Lower lobe of right lung (tissue), 2 donors: ENCODE measurements at regions not wholly inside any gene's neighbourhood (a gene's known extent, or its start where the extent isn't known, plus 50 kb on each side); places are given as distances from the start of the nearest gene placed in this dataset.

Experiments
- ATAC-seq, 2 donors: fragments of 200-7000 bp; cut with Tn5 transposase; one replicate each; pipeline ENCODE4 v1.9.1; 2020 to 2022; ENCODE audit warnings: mild to moderate bottlenecking in 2 of 2, moderate library complexity in 2 of 2
- DNase-seq: peaks from one replicate; pipeline ENCODE4 v3.0.0-alpha.2; 2020
- H3K27ac ChIP-seq: fragments of 200-600 bp; one replicate; pipeline ENCODE4 v1.8.0; 2022
- H3K27me3 ChIP-seq: fragments of 200-600 bp; one replicate; pipeline ENCODE4 v1.8.0; 2022; ENCODE audit warnings: low read depth
- H3K36me3 ChIP-seq: fragments of 200-600 bp; one replicate; pipeline ENCODE4 v1.8.0; 2022; ENCODE audit warnings: mild to moderate bottlenecking
- H3K4me1 ChIP-seq: fragments of 200-600 bp; one replicate; pipeline ENCODE4 v1.8.0; 2022
- H3K4me3 ChIP-seq: fragments of 200-600 bp; one replicate; pipeline ENCODE4 v1.8.0; 2022; ENCODE audit warnings: mild to moderate bottlenecking
- H3K9me3 ChIP-seq: fragments of 200-600 bp; one replicate; pipeline ENCODE4 v1.8.0; 2022
- intact Hi-C: fragments of 100-400 bp; cut with DNase I; formaldehyde crosslinking; loops from one replicate; pipeline ENCODE4 v1.11.0; 2022
- TF ChIP-seq, protein P1 (sequence below): fragments of 200-600 bp; IDR thresholded peaks from one replicate; pipeline ENCODE4 v1.8.0; 2022; ENCODE audit warnings: antibody characterized with exemption, mild to moderate bottlenecking
- donor health status: DM: no; HTN: yes; CAD: no; lungs with severe emphysema.

DNA sequence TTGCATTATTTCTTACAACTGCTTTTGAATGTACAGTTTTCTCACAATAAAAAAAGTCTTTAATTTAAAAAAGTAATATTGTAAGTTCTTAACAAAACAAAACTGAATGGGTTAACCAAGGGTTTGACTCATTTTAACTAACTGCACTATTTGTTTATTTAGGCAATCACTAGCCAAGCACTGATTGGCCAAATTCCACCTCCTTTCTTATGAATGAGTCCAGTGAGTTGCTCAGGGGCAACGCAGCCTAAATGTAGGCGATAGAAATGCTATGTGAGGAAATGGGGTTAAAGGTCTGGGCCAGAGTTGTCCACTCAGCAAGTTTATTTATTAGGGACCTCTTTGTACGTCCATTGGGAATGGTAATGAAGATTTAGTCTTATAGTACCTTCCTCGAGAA is 89.6 kb upstream of the MAF start:
- Histone ChIP-seq H3K4me3 (no peak overlapping the region), H3K4me1 (no peaks in the 10 kb centered on the region), H3K27ac (no peak overlapping the region), H3K9me3 (peaks cover 6% of the 10 kb centered on the region), H3K36me3 (no peaks in the 10 kb centered on the region), H3K27me3 (no peaks in the 10 kb centered on the region)
- TF ChIP-seq, protein P1, sequence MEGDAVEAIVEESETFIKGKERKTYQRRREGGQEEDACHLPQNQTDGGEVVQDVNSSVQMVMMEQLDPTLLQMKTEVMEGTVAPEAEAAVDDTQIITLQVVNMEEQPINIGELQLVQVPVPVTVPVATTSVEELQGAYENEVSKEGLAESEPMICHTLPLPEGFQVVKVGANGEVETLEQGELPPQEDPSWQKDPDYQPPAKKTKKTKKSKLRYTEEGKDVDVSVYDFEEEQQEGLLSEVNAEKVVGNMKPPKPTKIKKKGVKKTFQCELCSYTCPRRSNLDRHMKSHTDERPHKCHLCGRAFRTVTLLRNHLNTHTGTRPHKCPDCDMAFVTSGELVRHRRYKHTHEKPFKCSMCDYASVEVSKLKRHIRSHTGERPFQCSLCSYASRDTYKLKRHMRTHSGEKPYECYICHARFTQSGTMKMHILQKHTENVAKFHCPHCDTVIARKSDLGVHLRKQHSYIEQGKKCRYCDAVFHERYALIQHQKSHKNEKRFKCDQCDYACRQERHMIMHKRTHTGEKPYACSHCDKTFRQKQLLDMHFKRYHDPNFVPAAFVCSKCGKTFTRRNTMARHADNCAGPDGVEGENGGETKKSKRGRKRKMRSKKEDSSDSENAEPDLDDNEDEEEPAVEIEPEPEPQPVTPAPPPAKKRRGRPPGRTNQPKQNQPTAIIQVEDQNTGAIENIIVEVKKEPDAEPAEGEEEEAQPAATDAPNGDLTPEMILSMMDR = no peak
- DNase-seq = no peak
- no peak for ATAC-seq
- intact Hi-C loops = no loop called here

GRCh38 chr16:79687249-79688130 is 87.0 kb upstream of the MAF start:
- no peak overlapping the region for H3K4me3 ChIP-seq

GRCh38 chr16:79685871-79686270 is 85.3 kb upstream of the MAF start:
- Histone ChIP-seq H3K27ac (no peak overlapping the region), H3K4me1 (no peaks in the 10 kb centered on the region), H3K36me3 (no peaks in the 10 kb centered on the region), H3K27me3 (no peaks in the 10 kb centered on the region), H3K4me3 (no peak overlapping the region), H3K9me3 (no peaks in the 10 kb centered on the region)
- TF ChIP-seq, protein P1 = no peak
- intact Hi-C loops = no loop called here
- ATAC-seq (no peak), DNase-seq (no peak)

More at GRCh38 chr16:79687249-79688130, 87.0 kb upstream of the MAF start:
- H3K27ac ChIP-seq = no peak overlapping the region
- ATAC-seq (no peak), DNase-seq (no peak)
- no peaks in the 10 kb centered on the region for H3K36me3 ChIP-seq
- TF ChIP-seq, protein P1 = no peak
- H3K4me1 ChIP-seq = no peaks in the 10 kb centered on the region
- intact Hi-C loops = no loop called here
- no peaks in the 10 kb centered on the region for H3K9me3 ChIP-seq
- H3K27me3 ChIP-seq = no peaks in the 10 kb centered on the region

DNA sequence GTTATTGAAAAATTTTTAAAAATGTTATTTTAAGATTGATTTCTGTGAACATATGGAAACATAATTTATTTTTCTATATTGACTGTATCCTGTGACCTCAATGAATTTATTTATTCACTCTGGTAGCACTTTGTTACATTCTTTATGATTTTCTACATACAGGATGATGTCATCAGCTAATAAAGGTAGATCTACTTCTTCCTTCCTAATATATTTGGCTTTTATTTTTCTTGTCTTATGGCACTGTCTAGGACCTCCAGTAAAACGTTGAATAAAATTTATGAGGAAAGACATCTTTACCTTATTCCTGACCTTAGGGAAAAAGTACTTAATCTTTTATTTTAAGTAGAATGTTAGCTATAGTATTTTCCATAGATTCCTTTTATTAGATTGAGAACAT is 78.8 kb upstream of the MAF start:
- H3K4me1 ChIP-seq = no peaks in the 10 kb centered on the region

DNA sequence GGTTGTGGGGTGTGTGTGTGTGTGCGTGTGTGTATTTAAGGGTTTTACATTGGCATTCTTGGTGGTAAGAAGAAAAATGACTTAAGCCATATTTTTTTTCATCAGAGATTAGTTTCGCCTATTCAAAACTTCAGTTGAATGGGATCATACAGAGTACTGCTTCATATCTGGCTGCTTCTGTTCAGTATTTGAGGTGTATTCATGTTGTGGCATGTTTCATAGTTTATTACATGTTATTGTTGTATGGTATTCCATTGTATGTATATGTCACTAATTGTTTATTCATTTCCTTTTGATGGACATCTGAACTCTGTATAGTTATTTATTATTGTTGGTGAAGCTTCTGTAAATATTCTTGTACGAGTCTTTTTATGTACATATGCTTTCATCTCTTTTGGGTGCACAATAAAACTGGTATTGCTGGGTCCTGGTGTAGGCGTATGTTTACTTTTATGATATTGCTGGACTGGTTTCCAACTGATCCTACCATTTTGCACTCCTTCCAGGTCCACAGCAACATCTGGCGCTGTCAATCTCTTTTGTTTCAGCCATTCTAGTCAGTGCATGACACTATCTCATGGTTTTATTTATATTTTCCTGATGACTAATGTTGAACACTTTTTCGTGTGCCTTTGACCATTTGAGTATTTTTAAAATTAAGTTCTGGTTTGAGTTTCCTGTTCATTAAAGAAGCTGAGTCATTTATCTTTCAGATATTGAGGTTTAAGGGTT is 77.4 kb upstream of the MAF start:
- peaks cover 5% of the 10 kb centered on the region for H3K9me3 ChIP-seq
- TF ChIP-seq, protein P1 = no peak
- no peaks in the 10 kb centered on the region for H3K27me3 ChIP-seq
- no peaks in the 10 kb centered on the region for H3K36me3 ChIP-seq
- intact Hi-C loops = no loop called here
- no peaks in the 10 kb centered on the region for H3K4me1 ChIP-seq
- DNase-seq (no peak), ATAC-seq (no peak)
- H3K4me3 ChIP-seq = no peak overlapping the region
- H3K27ac ChIP-seq = no peak overlapping the region

More for the DNA sequence above, 78.8 kb upstream of the MAF start:
- ATAC-seq (no peak), DNase-seq (no peak)
- TF ChIP-seq, protein P1 = no peak
- intact Hi-C loops = no loop called here
- Histone ChIP-seq H3K27ac (no peak overlapping the region), H3K27me3 (no peaks in the 10 kb centered on the region), H3K36me3 (no peaks in the 10 kb centered on the region), H3K4me3 (no peak overlapping the region), H3K9me3 (peaks cover 5% of the 10 kb centered on the region)
